ENCODE measurements at regions not wholly inside any gene's neighbourhood (a gene's known extent, or its start where the extent isn't known, plus 50 kb on each side); places are given as distances from the start of the nearest gene placed in this dataset.
"Not testable (repeated sequence)": the region's sequence is repeated elsewhere in the genome, so short reads cannot be mapped to it uniquely, and the experiment has no call there.

GRCh38 chr4:13763707-13764106, 136.2 kb upstream of the BOD1L1 start:
- DNase-seq = no peak

- no peak for DNase-seq
Measured at GRCh38 chr4:13765539-13765938, 138.0 kb upstream of the BOD1L1 start.

GRCh38 chr4:13766761-13767540, 139.4 kb upstream of the BOD1L1 start:
- DNase-seq = no peak

GRCh38 chr4:13777341-13777740, 149.8 kb upstream of the BOD1L1 start:
- no peak for DNase-seq

GRCh38 chr4:13778367-13778766, 150.8 kb upstream of the BOD1L1 start:
- no peak for DNase-seq

- DNase-seq = no peak
Measured at GRCh38 chr4:13782231-13782630, 154.7 kb upstream of the BOD1L1 start.

- no peak for DNase-seq
Measured at GRCh38 chr4:13783800-13784411, 156.4 kb upstream of the BOD1L1 start.

GRCh38 chr4:13793020-13793710, 165.6 kb upstream of the BOD1L1 start:
- DNase-seq = no peak

GRCh38 chr4:13794819-13795565, 167.5 kb upstream of the BOD1L1 start:
- DNase-seq = no peak

- no peak for DNase-seq
Measured at GRCh38 chr4:13797061-13797460, 169.5 kb upstream of the BOD1L1 start.

GRCh38 chr4:13815231-13815630, 187.7 kb upstream of the BOD1L1 start:
- DNase-seq = no peak

- DNase-seq = no peak
Measured at GRCh38 chr4:13816472-13816871, 188.9 kb upstream of the BOD1L1 start.

- no peak for DNase-seq
Measured at GRCh38 chr4:13821522-13821921, 194.0 kb upstream of the BOD1L1 start.

- not testable (repeated sequence) for DNase-seq
Measured at GRCh38 chr4:13825822-13826221, 198.3 kb upstream of the BOD1L1 start.

- no peak for DNase-seq
Measured at GRCh38 chr4:13829457-13829856, 201.9 kb upstream of the BOD1L1 start.

- no peak for DNase-seq
Measured at GRCh38 chr4:13830449-13830848, 202.9 kb upstream of the BOD1L1 start.

- DNase-seq = no peak
Measured at GRCh38 chr4:13833171-13833804, 205.8 kb upstream of the BOD1L1 start.

GRCh38 chr4:13836946-13837912, 209.7 kb upstream of the BOD1L1 start:
- no peak for DNase-seq

- DNase-seq = no peak
Measured at GRCh38 chr4:13840502-13841190, 213.1 kb upstream of the BOD1L1 start.

GRCh38 chr4:13844740-13845139, 217.2 kb upstream of the BOD1L1 start:
- no peak for DNase-seq

- DNase-seq = no peak
Measured at GRCh38 chr4:13849778-13850177, 222.3 kb upstream of the BOD1L1 start.
